ENCODE measurements at regions not wholly inside any gene's neighbourhood (a gene's known extent, or its start where the extent isn't known, plus 50 kb on each side); places are given as distances from the start of the nearest gene placed in this dataset.

DNA sequence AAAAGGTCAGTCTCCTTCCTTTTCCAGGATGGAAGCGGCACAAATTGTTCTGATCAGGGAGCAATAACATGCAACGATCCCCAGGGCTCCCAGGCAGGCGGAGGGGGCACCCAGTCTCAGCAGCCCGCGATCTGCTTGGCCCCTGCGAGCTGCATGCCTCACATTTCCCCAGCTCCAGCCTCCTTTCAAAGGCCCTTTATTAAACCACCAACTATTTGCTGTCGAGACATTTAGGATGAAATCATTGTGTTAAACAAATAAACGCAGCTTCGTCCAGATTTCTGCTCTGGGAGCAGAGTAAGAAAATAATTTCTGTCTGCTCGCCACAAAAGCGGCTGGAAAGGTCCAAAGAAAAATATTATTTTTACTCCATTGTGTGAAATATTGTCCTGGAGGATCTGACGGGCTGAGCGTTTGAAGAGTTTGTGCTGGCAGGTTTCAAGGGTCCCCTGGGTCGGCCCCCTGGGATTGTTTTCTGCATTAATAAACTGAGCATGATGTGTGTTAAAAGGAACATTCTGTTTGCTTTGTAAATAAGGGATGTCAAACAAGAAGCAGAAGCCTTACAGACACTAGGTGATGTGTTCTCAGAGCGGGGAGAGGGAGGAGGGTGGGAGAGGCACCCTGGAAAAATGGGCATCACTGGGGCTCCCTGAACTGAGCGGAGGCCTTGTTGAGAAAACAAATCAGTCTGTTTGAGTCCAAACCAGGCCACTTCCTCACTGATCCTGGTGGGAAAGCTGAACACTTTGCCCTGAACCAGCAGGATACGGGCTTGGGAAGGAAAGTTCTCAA, 110.1 kb downstream of the FOXD1 start:
- DNase-seq: peak; percentile 73

GRCh38 chr5:73337586-73338255, 110.9 kb downstream of the FOXD1 start:
- no peak for DNase-seq

DNA sequence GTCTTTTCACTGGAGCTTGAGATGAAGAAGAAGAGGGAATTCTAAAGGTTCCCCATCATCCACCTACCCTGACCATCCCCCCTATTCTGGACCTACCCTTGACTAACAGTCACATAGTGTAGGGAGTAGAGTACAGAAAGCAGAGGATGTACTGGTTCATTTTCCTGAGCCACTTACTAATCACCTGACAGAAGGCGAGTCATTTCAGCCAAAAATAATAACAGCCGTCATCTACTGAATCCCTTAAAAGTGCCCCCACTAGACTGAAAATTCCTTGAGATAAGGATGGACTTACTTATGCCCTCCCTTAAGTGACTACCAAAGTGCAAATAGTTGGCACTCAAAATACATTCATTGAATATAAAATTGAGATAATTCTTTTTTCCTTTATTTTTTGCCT, 112.2 kb downstream of the FOXD1 start:
- DNase-seq: no peak

- no peak for DNase-seq
Observed at GRCh38 chr5:73333944-73334703, 114.5 kb downstream of the FOXD1 start.

- no peak for DNase-seq
Observed at GRCh38 chr5:73330613-73331012, 118.0 kb downstream of the FOXD1 start.

DNA sequence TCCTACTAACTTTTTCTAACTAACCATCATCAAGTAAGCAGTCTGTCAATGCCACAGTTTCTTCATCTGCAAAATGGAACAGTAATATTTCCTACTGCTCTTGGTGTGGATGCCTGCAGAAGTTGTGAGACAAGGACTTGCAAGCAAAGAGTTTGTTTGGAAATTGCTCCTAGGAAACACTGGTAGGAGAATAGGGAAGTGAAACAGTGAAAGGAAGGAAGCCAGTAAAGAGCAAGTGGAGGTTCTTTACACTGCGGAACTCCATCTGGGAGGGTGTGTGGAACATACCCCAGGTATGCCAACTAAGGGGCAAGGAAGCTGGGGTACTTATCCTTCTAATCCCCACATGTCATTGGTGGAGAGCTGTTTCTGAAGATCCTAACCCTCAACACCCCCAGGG, 119.9 kb downstream of the FOXD1 start:
- no peak for DNase-seq

- no peak for DNase-seq
Observed at GRCh38 chr5:73327908-73328455, 120.6 kb downstream of the FOXD1 start.

DNA sequence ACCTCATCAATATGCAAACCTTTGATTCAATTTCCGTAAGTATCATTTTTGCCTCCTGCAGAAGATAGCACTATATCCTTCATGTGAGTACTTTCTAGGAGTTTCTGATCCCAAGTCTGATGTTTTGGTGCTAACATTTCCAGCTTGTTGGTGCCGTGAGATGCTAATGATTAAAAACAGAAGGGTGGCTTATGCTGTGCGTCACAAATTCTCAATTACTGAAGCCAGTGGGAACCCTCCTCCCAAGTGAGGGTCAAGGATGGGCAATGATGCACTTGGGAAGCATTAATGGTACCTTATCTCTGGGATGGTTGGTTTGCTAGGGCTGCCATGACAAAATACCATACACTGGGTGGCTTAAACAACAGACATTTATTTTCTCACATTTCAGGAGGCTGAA, 123.0 kb downstream of the FOXD1 start:
- no peak for DNase-seq

- no peak for DNase-seq
Observed at GRCh38 chr5:73323466-73323865, 125.1 kb downstream of the FOXD1 start.

DNA sequence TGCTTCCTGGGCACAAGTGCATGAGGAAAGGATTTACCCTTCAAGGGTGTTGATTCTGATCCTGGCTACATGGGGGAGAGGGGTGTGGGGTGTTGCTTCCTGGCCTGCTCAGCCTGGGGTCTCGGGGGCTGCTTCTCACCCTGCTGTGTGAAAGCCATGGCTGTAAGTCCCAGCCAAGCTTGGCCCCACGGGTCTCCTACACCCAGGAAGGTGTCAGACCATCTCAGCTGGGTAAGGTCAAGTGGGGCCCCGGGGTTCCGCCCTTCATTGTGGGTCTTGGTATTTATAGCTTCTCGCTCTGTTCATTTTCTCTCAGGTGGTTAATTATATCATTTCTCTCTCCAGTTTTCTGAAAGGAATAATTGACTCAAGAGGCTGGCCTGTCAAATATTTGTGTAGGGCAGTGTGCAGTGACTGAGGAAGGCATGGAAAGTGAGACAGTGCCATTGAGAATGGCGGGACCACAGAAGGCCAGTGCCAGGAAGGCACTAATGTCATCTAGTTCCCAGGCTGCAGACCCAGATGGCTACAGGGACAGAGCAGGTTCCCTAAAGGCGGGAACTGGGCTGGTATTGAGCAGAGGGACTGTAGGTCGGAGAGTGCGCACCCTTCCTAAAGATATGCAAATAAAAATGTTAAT, 126.0 kb downstream of the FOXD1 start:
- DNase-seq: no peak

- no peak for DNase-seq
Observed at GRCh38 chr5:73321757-73322436, 126.7 kb downstream of the FOXD1 start.

GRCh38 chr5:73319036-73319435, 129.5 kb downstream of the FOXD1 start:
- DNase-seq: no peak

- no peak for DNase-seq
Observed at GRCh38 chr5:73318308-73318719, 130.3 kb downstream of the FOXD1 start.

- no peak for DNase-seq
Observed at GRCh38 chr5:73317523-73317922, 131.1 kb downstream of the FOXD1 start.

GRCh38 chr5:73314395-73315257, 134.0 kb downstream of the FOXD1 start:
- no peak for DNase-seq

- DNase-seq: no peak
Observed at GRCh38 chr5:73312872-73313510, 135.6 kb downstream of the FOXD1 start.

- no peak for DNase-seq
Observed at GRCh38 chr5:73312146-73312871, 136.3 kb downstream of the FOXD1 start.

DNA sequence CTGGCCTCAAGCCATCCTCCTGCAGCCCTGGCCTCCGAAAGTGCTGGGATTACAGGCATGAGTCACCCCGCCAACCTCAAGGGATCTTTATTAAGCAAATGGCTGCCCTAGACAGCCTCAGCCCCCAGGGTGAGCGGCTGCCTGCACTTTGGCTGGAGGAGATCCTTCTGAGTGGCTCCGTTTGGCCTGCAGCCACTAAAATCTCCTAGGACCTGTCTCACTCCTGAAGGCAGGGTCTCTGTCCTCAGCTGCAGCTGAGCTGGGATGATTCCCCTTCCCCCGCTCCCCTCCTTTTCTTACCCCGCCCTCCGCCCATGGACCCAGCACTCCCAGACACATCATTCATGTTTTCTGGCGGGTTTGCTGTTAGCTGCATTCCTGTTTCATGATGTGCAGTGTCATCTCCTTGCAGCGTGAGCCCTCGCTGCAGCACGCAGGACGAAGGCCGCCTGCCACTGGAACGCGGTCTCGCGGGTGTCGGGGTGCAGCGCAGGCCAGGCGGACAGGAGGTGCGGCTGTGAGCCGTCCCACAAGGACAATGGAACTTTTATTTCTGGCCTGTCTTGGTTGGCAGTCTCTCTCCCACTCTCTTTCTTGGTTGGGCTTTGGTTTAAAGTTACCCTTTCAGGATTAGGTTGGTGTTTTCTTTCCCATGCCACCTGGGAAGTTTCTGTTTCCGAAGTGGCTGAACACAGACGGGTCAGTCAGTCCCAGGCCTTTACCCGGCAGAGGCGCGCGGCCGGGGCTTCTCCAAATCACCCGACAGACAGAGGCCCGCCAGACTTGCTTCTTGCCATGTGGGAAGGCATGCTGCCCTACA, 137.1 kb downstream of the FOXD1 start:
- no peak for DNase-seq
